ENCODE measurements at regions not wholly inside any gene's neighbourhood (a gene's known extent, or its start where the extent isn't known, plus 50 kb on each side); places are given as distances from the start of the nearest gene placed in this dataset.

- TF ChIP-seq CTCF (IDR thresholded peaks at IDR 0.05) = no peak
- TF ChIP-seq POLR2A (IDR thresholded peaks at IDR 0.05) = no peak
These were observed 471.3 kb downstream of the DHX35 start for GRCh38 chr20:39433466-39433865.

Data from body of pancreas (tissue), 4 donors.